HEK293 (cell line): ENCODE measurements at regions not wholly inside any gene's neighbourhood (a gene's known extent, or its start where the extent isn't known, plus 50 kb on each side); places are given as distances from the start of the nearest gene placed in this dataset.

ENCODE experiments used
- BCL11A ChIP-seq: fragments of 450-650 bp; formaldehyde crosslinking; IDR thresholded peaks from 2 replicates; pipeline ENCODE4 v1.5.1; 2016; ENCODE audit warnings: low read depth, missing biosample characterization, missing genetic modification characterization
- BCL11B ChIP-seq: fragments of 450-650 bp; formaldehyde crosslinking; IDR thresholded peaks from 2 replicates; pipeline ENCODE4 v1.5.1; 2016; ENCODE audit warnings: low read depth, missing biosample characterization, missing genetic modification characterization
- CTCF ChIP-seq: fragments of 450-650 bp; formaldehyde crosslinking; IDR thresholded peaks from 2 replicates; pipeline ENCODE4 v1.5.1; 2016; ENCODE audit warnings: missing biosample characterization, missing genetic modification characterization
- KLF17 ChIP-seq: fragments of 450-650 bp; formaldehyde crosslinking; IDR thresholded peaks from 2 replicates; pipeline ENCODE4 v1.5.1; 2016; ENCODE audit warnings: missing biosample characterization, missing genetic modification characterization
- ZBTB26 ChIP-seq: fragments of 450-650 bp; formaldehyde crosslinking; optimal IDR thresholded peaks from 2 replicates; pipeline ENCODE3; 2016; ENCODE audit warnings: missing biosample characterization, mild to moderate bottlenecking, missing genetic modification characterization
- ZBTB8A ChIP-seq: fragments of 450-650 bp; formaldehyde crosslinking; IDR thresholded peaks from 2 replicates; pipeline ENCODE4 v1.5.1; 2016; ENCODE audit warnings: missing biosample characterization, missing genetic modification characterization
- ZNF292 ChIP-seq: fragments of 450-650 bp; formaldehyde crosslinking; IDR thresholded peaks from 2 replicates; pipeline ENCODE4 v1.5.1; 2016; ENCODE audit warnings: low read depth, missing biosample characterization, missing genetic modification characterization, borderline replicate concordance
- ZNF324 ChIP-seq: fragments of 450-650 bp; formaldehyde crosslinking; IDR thresholded peaks from 2 replicates; pipeline ENCODE4 v1.5.1; 2016; ENCODE audit warnings: missing biosample characterization, missing genetic modification characterization
- ZNF473 ChIP-seq: fragments of 450-650 bp; formaldehyde crosslinking; IDR thresholded peaks from 2 replicates; pipeline ENCODE4 v1.5.1; 2017; ENCODE audit warnings: missing biosample characterization, missing genetic modification characterization
- ZNF596 ChIP-seq: fragments of 450-650 bp; IDR thresholded peaks from 2 replicates; pipeline ENCODE4 v1.5.0; 2018; ENCODE audit warnings: missing biosample characterization, mild to moderate bottlenecking, missing genetic modification characterization, moderate library complexity
- ZNF707 ChIP-seq: fragments of 450-650 bp; formaldehyde crosslinking; IDR thresholded peaks from 2 replicates; pipeline ENCODE4 v1.5.1; 2016; ENCODE audit warnings: missing biosample characterization, missing genetic modification characterization

DNA sequence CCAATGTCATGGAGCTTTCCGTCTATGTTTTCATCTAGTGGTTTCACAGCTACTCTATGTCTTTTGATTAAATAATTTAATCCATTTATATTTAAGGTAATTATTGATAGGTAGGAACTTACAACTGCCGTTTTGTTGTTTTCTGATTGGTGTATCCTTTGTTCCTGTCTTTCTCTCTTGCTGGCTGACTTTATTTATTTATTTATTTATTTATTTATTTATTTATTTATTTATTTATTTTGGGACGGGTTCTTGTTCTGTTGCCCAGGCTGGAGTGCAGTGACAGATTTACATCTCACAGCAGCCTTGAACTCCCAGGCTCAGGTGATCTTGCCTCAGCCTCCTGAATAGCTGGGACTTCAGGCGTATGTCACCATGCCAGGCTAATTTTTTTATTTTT lies 299.2 kb upstream of the COL8A1 start:
- TF ChIP-seq CTCF (tag by site-specific recombination) (no peak), ZNF707 (tag by site-specific recombination) (no peak), ZNF292 (tag by site-specific recombination) (no peak), ZNF596 (tag by site-specific recombination) (no peak), KLF17 (no peak), ZNF324 (no peak), ZNF473 (no peak), ZBTB8A (tag by site-specific recombination) (peak; percentile 32; the same call in 1 of the 2 replicates), BCL11B (tag by site-specific recombination) (no peak), BCL11A (no peak), ZBTB26 (tag by site-specific recombination) (no peak)
